Myocyte (in vitro differentiated cells): ENCODE measurements at regions not wholly inside any gene's neighbourhood (a gene's known extent, or its start where the extent isn't known, plus 50 kb on each side); places are given as distances from the start of the nearest gene placed in this dataset.
"Not testable (repeated sequence)": the region's sequence is repeated elsewhere in the genome, so short reads cannot be mapped to it uniquely, and the experiment has no call there.

ENCODE experiments used
- DNase-seq: peaks from one replicate; pipeline ENCODE4 v3.0.0-alpha.2; 2012; ENCODE audit warnings: low read depth

GRCh38 chr3:14272959-14273560 is 94.4 kb downstream of the LSM3 start:
- DNase-seq: not testable (repeated sequence)

GRCh38 chr3:14273901-14274611 is 95.4 kb downstream of the LSM3 start:
- DNase-seq: no peak

GRCh38 chr3:14274612-14274936 is 96.0 kb downstream of the LSM3 start:
- no peak for DNase-seq

- no peak for DNase-seq
Measured at GRCh38 chr3:14274999-14275961, 96.7 kb downstream of the LSM3 start.

GRCh38 chr3:14275962-14276909 is 97.6 kb downstream of the LSM3 start:
- no peak for DNase-seq

GRCh38 chr3:14277557-14277956 is 98.9 kb downstream of the LSM3 start:
- DNase-seq: no peak

- DNase-seq: no peak
Measured at GRCh38 chr3:14278265-14278798, 99.7 kb downstream of the LSM3 start.

- DNase-seq: no peak
Measured at GRCh38 chr3:14278799-14279625, 100.4 kb downstream of the LSM3 start.

- DNase-seq: no peak
Measured at GRCh38 chr3:14279626-14280061, 101.0 kb downstream of the LSM3 start.

- no peak for DNase-seq
Measured at GRCh38 chr3:14280326-14280725, 101.7 kb downstream of the LSM3 start.

- DNase-seq: no peak
Measured at GRCh38 chr3:14281053-14281452, 102.4 kb downstream of the LSM3 start.

GRCh38 chr3:14282001-14282705 is 103.5 kb downstream of the LSM3 start:
- no peak for DNase-seq

- DNase-seq: no peak
Measured at GRCh38 chr3:14282706-14283075, 104.1 kb downstream of the LSM3 start.

- peak; percentile 92 for DNase-seq
Measured at GRCh38 chr3:14283092-14283812, 104.6 kb downstream of the LSM3 start.

- DNase-seq: no peak
Measured at GRCh38 chr3:14283813-14284438, 105.3 kb downstream of the LSM3 start.

- DNase-seq: no peak
Measured at GRCh38 chr3:14284694-14285547, 106.3 kb downstream of the LSM3 start.

- DNase-seq: peak; percentile 96
Measured at GRCh38 chr3:14285548-14285925, 106.9 kb downstream of the LSM3 start.
